ENCODE measurements at regions not wholly inside any gene's neighbourhood (a gene's known extent, or its start where the extent isn't known, plus 50 kb on each side); places are given as distances from the start of the nearest gene placed in this dataset.
A peak's percentile ranks its signal among the peaks of the same experiment; 100 is the strongest.

DNA sequence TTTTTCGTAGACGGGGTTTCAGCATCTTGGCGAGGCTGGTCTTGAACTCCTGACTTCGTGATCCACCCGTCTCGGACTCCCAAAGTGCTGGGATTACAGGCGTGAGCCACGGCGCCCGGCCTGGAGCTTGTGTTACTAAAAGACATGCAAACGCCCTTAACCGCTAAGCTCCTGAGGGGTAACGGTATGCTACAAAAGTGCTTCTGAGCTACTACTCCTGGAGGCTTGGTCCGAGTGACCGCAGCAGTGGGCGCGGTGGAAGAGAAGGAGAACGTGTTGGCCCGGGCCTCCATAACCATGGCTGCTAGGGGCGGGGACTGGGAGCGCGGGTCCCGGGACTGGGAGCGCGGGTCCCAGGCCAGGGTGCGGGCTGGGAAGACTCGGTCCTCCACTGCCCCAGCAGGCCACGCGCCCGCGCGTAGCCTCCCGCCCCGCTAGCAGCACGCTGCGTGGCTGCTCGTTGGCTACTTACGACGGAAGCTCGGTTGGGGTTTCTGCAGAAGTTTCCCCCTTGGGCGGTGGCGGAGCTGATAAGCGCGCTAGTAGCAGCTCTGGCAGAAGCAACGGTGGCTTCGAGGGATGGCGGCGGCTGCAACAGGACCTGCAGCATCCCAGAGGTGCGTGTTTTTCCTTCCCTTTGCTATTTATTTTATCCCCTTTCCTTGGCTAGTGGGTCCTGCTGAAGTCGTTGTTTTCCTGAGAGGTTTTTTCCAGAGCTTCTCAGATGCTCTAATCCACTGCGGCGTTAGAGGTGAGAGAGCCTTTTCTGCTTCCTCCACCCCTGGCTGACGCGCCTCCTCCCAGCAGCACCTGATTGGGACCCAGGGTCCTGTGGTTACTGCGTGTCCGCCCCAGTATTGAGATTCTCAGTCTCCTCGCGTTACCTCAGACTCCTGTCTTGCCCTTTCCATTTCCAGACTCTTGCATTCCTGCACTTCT lies 69.2 kb upstream of the CCDC180 start:
- TF ChIP-seq, protein P1, sequence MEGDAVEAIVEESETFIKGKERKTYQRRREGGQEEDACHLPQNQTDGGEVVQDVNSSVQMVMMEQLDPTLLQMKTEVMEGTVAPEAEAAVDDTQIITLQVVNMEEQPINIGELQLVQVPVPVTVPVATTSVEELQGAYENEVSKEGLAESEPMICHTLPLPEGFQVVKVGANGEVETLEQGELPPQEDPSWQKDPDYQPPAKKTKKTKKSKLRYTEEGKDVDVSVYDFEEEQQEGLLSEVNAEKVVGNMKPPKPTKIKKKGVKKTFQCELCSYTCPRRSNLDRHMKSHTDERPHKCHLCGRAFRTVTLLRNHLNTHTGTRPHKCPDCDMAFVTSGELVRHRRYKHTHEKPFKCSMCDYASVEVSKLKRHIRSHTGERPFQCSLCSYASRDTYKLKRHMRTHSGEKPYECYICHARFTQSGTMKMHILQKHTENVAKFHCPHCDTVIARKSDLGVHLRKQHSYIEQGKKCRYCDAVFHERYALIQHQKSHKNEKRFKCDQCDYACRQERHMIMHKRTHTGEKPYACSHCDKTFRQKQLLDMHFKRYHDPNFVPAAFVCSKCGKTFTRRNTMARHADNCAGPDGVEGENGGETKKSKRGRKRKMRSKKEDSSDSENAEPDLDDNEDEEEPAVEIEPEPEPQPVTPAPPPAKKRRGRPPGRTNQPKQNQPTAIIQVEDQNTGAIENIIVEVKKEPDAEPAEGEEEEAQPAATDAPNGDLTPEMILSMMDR (conservative IDR thresholded peaks at IDR 0.05) = no peak
- Histone ChIP-seq H3K79me2 (ENCODE audit: insufficient read depth, low read length) (peaks cover 6% of the 10 kb centered on the region; the same call in 1 of the 2 replicates), H3K9ac (ENCODE audit: extremely low read depth, insufficient read length, low read length) (peak overlapping the region; percentile 79), H2BK12ac (ENCODE audit: insufficient read length, low read depth, low read length) (no peak overlapping the region), H3K18ac (ENCODE audit: insufficient read length, low read depth, low read length) (peak overlapping the region; percentile 55), H4K20me1 (ENCODE audit: control insufficient read depth, insufficient read depth, insufficient read length) (no peaks in the 10 kb centered on the region), H3K56ac (ENCODE audit: insufficient read length, low read depth, low read length) (no peak overlapping the region), H3T11ph (ENCODE audit: low read length) (no peak overlapping the region), H3K23me2 (ENCODE audit: insufficient read length, low read depth, low read length, poor library complexity, severe bottlenecking) (peaks cover 7% of the 10 kb centered on the region), H3K14ac (ENCODE audit: insufficient read depth, low read length) (peak overlapping the region; percentile 77), H3K4me1 (ENCODE audit: insufficient read depth, low read length) (no peaks in the 10 kb centered on the region; the same call in 1 of the 2 replicates), H4K8ac (replicated peaks; ENCODE audit: insufficient read length, low read depth, low read length) (no peak overlapping the region), H3K79me1 (ENCODE audit: insufficient read depth, low read depth, low read length, poor library complexity, severe bottlenecking) (no peaks in the 10 kb centered on the region), H3K4me2 (ENCODE audit: insufficient read depth, insufficient read length, low read length) (peak overlapping the region; percentile 69), H3K23ac (ENCODE audit: insufficient read length, low read depth, low read length) (no peak overlapping the region), H4K5ac (ENCODE audit: insufficient read length, low read depth, low read length) (no peak overlapping the region), H2BK15ac (ENCODE audit: low read depth, low read length) (no peak overlapping the region), H4K91ac (ENCODE audit: insufficient read length, low read depth, low read length) (no peak overlapping the region), H3K9me3 (ENCODE audit: control insufficient read depth, low read depth, low read length) (no peaks in the 10 kb centered on the region), H2BK120ac (ENCODE audit: low read depth, low read length, poor library complexity, severe bottlenecking) (no peak overlapping the region), H2AK5ac (ENCODE audit: insufficient read length, low read length) (no peak overlapping the region), H3K4ac (ENCODE audit: low read depth, low read length) (no peak overlapping the region; the same call in 1 of the 2 replicates), H2BK20ac (ENCODE audit: low read depth, low read length, poor library complexity, severe bottlenecking) (no peak overlapping the region), H3K27me3 (ENCODE audit: insufficient read depth, low read length) (no peaks in the 10 kb centered on the region), H2BK5ac (ENCODE audit: insufficient read length, low read length) (no peak overlapping the region), H3K27ac (ENCODE audit: insufficient read length, low read depth, low read length) (no peak overlapping the region), H2AFZ (ENCODE audit: low read length) (no peak overlapping the region)
- peaks cover 22 to 29% (median 27%) of the 10 kb centered on the region in 3 experiments for H3K36me3 Mint-ChIP-seq (ENCODE audit: insufficient read depth in 1 of 3, low read depth in 3 of 3)
- peak overlapping the region; percentile 98 to 99 (median 99) for H3K27ac Mint-ChIP-seq
- DNase-seq = peak; percentile 84
- peak overlapping the region; percentile 97 to 98 for H3K4me3 Mint-ChIP-seq
- no CpG with 5 or more reads among the region's 58 CpGs for WGBS (ENCODE audit: extremely low coverage, insufficient read length, low lambda C conversion rate)
- H3K4me1 Mint-ChIP-seq = peaks cover 29 to 34% of the 10 kb centered on the region in 2 experiments
- H3K27me3 Mint-ChIP-seq (ENCODE audit: low read depth) = no peaks in the 10 kb centered on the region
- H3K9me3 Mint-ChIP-seq = peaks cover 5% of the 10 kb centered on the region in 2 experiments

Data from H9 (cell line).